ENCODE measurements at regions not wholly inside any gene's neighbourhood (a gene's known extent, or its start where the extent isn't known, plus 50 kb on each side); places are given as distances from the start of the nearest gene placed in this dataset.

- H3K9me3 ChIP-seq: no peaks in the 10 kb centered on the region
- 71 to 74% methylated on average over 11 to 15 of the region's 16 CpGs for WGBS, 2 donors
- intact Hi-C loops (cut with DNase I): no loop called here
- peaks cover 0 to 72% (median 16%) of the 10 kb centered on the region in 3 donors for H3K4me1 ChIP-seq
- peaks cover 0 to 15% (median 0%) of the 10 kb centered on the region in 4 donors for H3K27me3 ChIP-seq
- no peak overlapping the region for H3K4me3 ChIP-seq
- DNase-seq: no peak
- TF ChIP-seq POLR2A (IDR thresholded peaks at IDR 0.05) (no peak), CTCF (IDR thresholded peaks at IDR 0.05) (no peak)
- H3K36me3 ChIP-seq: no peaks in the 10 kb centered on the region
- peak overlapping the region; percentile 31 to 87 (median 70) for H3K27ac ChIP-seq
Measured at GRCh38 chr7:25752967-25753791, 398.8 kb upstream of the NFE2L3 start.

GRCh38 chr7:25753837-25754236, 398.2 kb upstream of the NFE2L3 start:
- Histone ChIP-seq H3K27me3 (peaks cover 0 to 15% (median 0%) of the 10 kb centered on the region in 4 donors), H3K27ac (peak overlapping the region; percentile 31 to 87 (median 70)), H3K4me3 (no peak overlapping the region), H3K36me3 (no peaks in the 10 kb centered on the region), H3K9me3 (no peaks in the 10 kb centered on the region), H3K4me1 (peaks cover 0 to 79% (median 16%) of the 10 kb centered on the region in 3 donors)
- no peak for TF ChIP-seq POLR2A (IDR thresholded peaks at IDR 0.05)
- TF ChIP-seq CTCF (IDR thresholded peaks at IDR 0.05): no peak
- whole genome bisulfite sequencing, 2 donors: 91 to 95% methylated on average over 8 to 10 of the region's 10 CpGs
- no peak for DNase-seq
- intact Hi-C loops (cut with DNase I): no loop called here

DNA sequence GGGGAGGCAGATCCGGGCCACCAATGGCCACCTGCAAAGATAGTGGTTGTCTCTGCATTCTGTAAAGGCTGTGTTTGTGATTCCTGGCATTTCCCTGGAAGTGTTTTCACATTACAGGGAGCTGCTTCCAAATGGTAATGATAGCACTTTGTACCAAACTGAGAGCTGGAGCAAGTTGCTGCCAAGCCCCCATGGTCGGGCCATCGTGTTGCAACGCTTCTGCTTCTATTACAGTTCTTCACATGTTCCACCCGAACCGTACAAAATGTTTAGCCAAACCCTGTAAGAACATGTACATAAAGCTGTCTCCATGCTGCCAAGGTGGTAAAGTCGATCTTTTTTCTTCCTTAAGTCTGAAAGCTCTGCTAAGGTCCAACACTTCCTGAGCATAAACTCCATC, 397.7 kb upstream of the NFE2L3 start:
- TF ChIP-seq POLR2A (IDR thresholded peaks at IDR 0.05) (no peak), CTCF (IDR thresholded peaks at IDR 0.05) (no peak)
- peaks cover 0 to 84% (median 16%) of the 10 kb centered on the region in 3 donors for H3K4me1 ChIP-seq
- H3K4me3 ChIP-seq: no peak overlapping the region
- peak overlapping the region; percentile 31 to 87 (median 70) for H3K27ac ChIP-seq
- no peaks in the 10 kb centered on the region for H3K9me3 ChIP-seq
- DNase-seq: no peak
- intact Hi-C loops (cut with DNase I): no loop called here
- no peaks in the 10 kb centered on the region for H3K36me3 ChIP-seq
- H3K27me3 ChIP-seq: peaks cover 0 to 15% (median 0%) of the 10 kb centered on the region in 4 donors
- 30 to 46% methylated on average over 6 to 7 of the region's 7 CpGs for WGBS, 2 donors

GRCh38 chr7:25754751-25755150, 397.2 kb upstream of the NFE2L3 start:
- intact Hi-C loops (cut with DNase I): no loop called here

More at GRCh38 chr7:25754751-25755150, 397.2 kb upstream of the NFE2L3 start:
- Histone ChIP-seq H3K9me3 (no peaks in the 10 kb centered on the region), H3K4me3 (no peak overlapping the region), H3K4me1 (peaks cover 0 to 87% (median 16%) of the 10 kb centered on the region in 3 donors), H3K36me3 (no peaks in the 10 kb centered on the region), H3K27ac (peak overlapping the region in 3 of 4 donors; percentile 48 to 87 (median 81)), H3K27me3 (peaks cover 0 to 15% (median 0%) of the 10 kb centered on the region in 4 donors)
- no peak for DNase-seq
- 75 to 85% methylated on average over 1 of the region's 1 CpG for WGBS, 2 donors
- TF ChIP-seq CTCF (IDR thresholded peaks at IDR 0.05) (no peak), POLR2A (IDR thresholded peaks at IDR 0.05) (no peak)
